OCI-LY7 (cell line): ENCODE measurements at regions not wholly inside any gene's neighbourhood (a gene's known extent, or its start where the extent isn't known, plus 50 kb on each side); places are given as distances from the start of the nearest gene placed in this dataset.

ENCODE experiments used
- BruUV-seq: library from RNA; stranded (reverse); fragments of 400-500 nt; replicated peaks from 2 replicates; lab custom pipeline; 2021; lab: Mats Ljungman, UMichigan
- CTCF ChIA-PET: fragments of 300-600 bp; sonication (Branson Sonifier 250); formaldehyde crosslinking; loops from one replicate; lab custom pipeline; 2022; ENCODE audit warnings: antibody characterized with exemption; ENCODE audit not compliant: unreplicated experiment; lab: Charles Lee
- POLR2A ChIA-PET: fragments of 300-600 bp; sonication (Branson Sonifier 250); formaldehyde crosslinking; loops from one replicate; lab custom pipeline; 2022; ENCODE audit warnings: antibody characterized with exemption; lab: Charles Lee
- DNase-seq: peaks from one replicate; pipeline ENCODE4 v3.0.0-alpha.2; 2015; ENCODE audit warnings: low spot score
- H2AFZ ChIP-seq: fragments of 200-600 bp; sonication (generic), shearing (Covaris generic); 2 replicates; pipeline ENCODE4 v1.6.1; 2014; ENCODE audit warnings: mild to moderate bottlenecking, antibody characterized with exemption, low read length, moderate library complexity
- H3K27ac ChIP-seq: fragments of 200-600 bp; sonication (generic); 2 replicates; pipeline ENCODE4 v1.5.1; 2014; ENCODE audit warnings: mixed run types, low read depth, mild to moderate bottlenecking, moderate library complexity, low read length, inconsistent platforms; ENCODE audit not compliant: poor library complexity, severe bottlenecking
- H3K36me3 ChIP-seq: fragments of 200-600 bp; sonication (generic); 2 replicates; pipeline ENCODE4 v1.6.1; 2014; ENCODE audit warnings: mild to moderate bottlenecking, antibody characterized with exemption, low read length, moderate library complexity, mixed read lengths; ENCODE audit not compliant: insufficient read depth
- H3K4me1 ChIP-seq: fragments of 200-600 bp; sonication (generic); 2 replicates; pipeline ENCODE4 v1.5.1; 2014; ENCODE audit warnings: mild to moderate bottlenecking, low read length; ENCODE audit not compliant: insufficient read depth, poor library complexity, severe bottlenecking
- H3K4me2 ChIP-seq: fragments of 200-600 bp; sonication (generic); 2 replicates; pipeline ENCODE4 v1.6.1; 2014; ENCODE audit warnings: mild to moderate bottlenecking, low read length
- H3K4me3 ChIP-seq: fragments of 200-600 bp; sonication (generic); 2 replicates; pipeline ENCODE4 v1.5.1; 2014; ENCODE audit warnings: mild to moderate bottlenecking, low read depth, low read length; ENCODE audit not compliant: poor library complexity, severe bottlenecking
- H3K79me2 ChIP-seq: fragments of 200-600 bp; sonication (generic); 2 replicates; pipeline ENCODE4 v1.6.1; 2016; ENCODE audit warnings: low read depth, mild to moderate bottlenecking, low read length, moderate library complexity, mixed read lengths; ENCODE audit not compliant: insufficient read depth
- H3K9me2 ChIP-seq: fragments of 200-600 bp; sonication (generic); 2 replicates; pipeline ENCODE4 v1.6.1; 2016; ENCODE audit warnings: mild to moderate bottlenecking, low read length, mixed read lengths; ENCODE audit not compliant: insufficient read depth
- H3K9me3 ChIP-seq: fragments of 200-600 bp; sonication (generic); 2 replicates; pipeline ENCODE4 v1.6.1; 2014; ENCODE audit warnings: mild to moderate bottlenecking, mixed run types, low read length, mixed read lengths
- H4K20me1 ChIP-seq: fragments of 200-600 bp; sonication (generic); 2 replicates; pipeline ENCODE4 v1.6.1; 2014; ENCODE audit warnings: mild to moderate bottlenecking, antibody characterized with exemption, low read length, moderate library complexity, mixed read lengths; ENCODE audit not compliant: insufficient read depth
- CTCF ChIP-seq: fragments of 200-600 bp; sonication (generic); conservative IDR thresholded peaks from 2 replicates; pipeline ENCODE4 v1.5.1; 2014; ENCODE audit warnings: mild to moderate bottlenecking, antibody characterized with exemption, low read length, moderate library complexity, mixed read lengths
- EZH2phosphoT487 ChIP-seq: fragments of 200-600 bp; sonication (generic); IDR thresholded peaks from 2 replicates; pipeline ENCODE4 v1.6.1; 2018; ENCODE audit warnings: low read depth, borderline replicate concordance, mild to moderate bottlenecking, mixed run types, antibody characterized with exemption, low read length, moderate library complexity, mixed read lengths
- intact Hi-C: fragments of 100-400 bp; cut with micrococcal nuclease; formaldehyde crosslinking; loops from one replicate; pipeline ENCODE4 v1.10.0; 2022; ENCODE audit not compliant: unreplicated experiment

GRCh38 chr2:611519-611918 is 65.7 kb downstream of the TMEM18 start:
- BruUV-seq: no TSS peak

GRCh38 chr2:610491-610890 is 66.7 kb downstream of the TMEM18 start:
- Histone ChIP-seq H3K9me2 (no peaks in the 10 kb centered on the region), H3K79me2 (no peaks in the 10 kb centered on the region), H3K9me3 (no peaks in the 10 kb centered on the region), H3K4me3 (no peak overlapping the region), H3K36me3 (no peaks in the 10 kb centered on the region), H2AFZ (no peak overlapping the region), H3K27ac (no peak overlapping the region), H4K20me1 (no peaks in the 10 kb centered on the region), H3K4me1 (no peaks in the 10 kb centered on the region), H3K4me2 (no peak overlapping the region)
- ChIA-PET CTCF (no interaction called here), POLR2A (interaction anchor here (0.5 to 0.6 kb wide), 2 partner anchors 10 to 128 kb away, joined by 3 read pairs; no protein-coding TSS in a partner anchor)
- intact Hi-C loops: no loop called here
- DNase-seq: no peak
- no peak for TF ChIP-seq EZH2phosphoT487
- TF ChIP-seq CTCF: no peak
- no TSS peak for BruUV-seq

More at GRCh38 chr2:611519-611918, 65.7 kb downstream of the TMEM18 start:
- no peak overlapping the region for H3K4me3 ChIP-seq
- no peaks in the 10 kb centered on the region for H3K4me1 ChIP-seq
- DNase-seq: no peak
- H3K36me3 ChIP-seq: no peaks in the 10 kb centered on the region
- ChIA-PET POLR2A (no interaction called here), CTCF (no interaction called here)
- intact Hi-C loops: no loop called here
- no peak for TF ChIP-seq CTCF
- TF ChIP-seq EZH2phosphoT487: no peak
- H3K9me2 ChIP-seq: no peaks in the 10 kb centered on the region
- H4K20me1 ChIP-seq: no peaks in the 10 kb centered on the region
- H3K4me2 ChIP-seq: no peak overlapping the region
- H2AFZ ChIP-seq: no peak overlapping the region
- H3K79me2 ChIP-seq: no peaks in the 10 kb centered on the region
- no peaks in the 10 kb centered on the region for H3K9me3 ChIP-seq
- no peak overlapping the region for H3K27ac ChIP-seq

DNA sequence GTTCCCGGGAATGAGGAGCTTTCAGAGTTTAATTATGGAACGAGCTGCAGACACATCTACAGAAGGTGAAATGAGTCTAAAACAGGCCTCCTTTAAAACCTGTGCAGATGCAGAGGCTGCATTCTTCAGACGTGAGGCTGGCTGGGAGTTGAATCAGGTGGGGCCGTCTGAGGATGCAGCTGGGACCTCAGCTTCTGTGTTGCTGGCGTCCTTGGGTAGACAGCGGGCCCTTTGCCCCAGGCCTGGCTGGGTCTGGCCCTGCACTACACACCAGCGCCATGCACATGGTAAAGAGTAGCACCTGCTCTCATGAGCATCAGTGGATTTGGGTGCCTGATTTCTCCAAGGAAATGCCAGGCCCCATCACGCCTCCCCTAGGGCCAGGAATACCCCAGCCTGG is 67.3 kb downstream of the TMEM18 start:
- CTCF ChIA-PET: interaction anchor here (0.6 kb wide), 1 partner anchor 636 kb away, joined by 3 read pairs; no protein-coding TSS in a partner anchor
- Histone ChIP-seq H2AFZ (no peak overlapping the region), H4K20me1 (no peaks in the 10 kb centered on the region), H3K4me2 (no peak overlapping the region), H3K4me3 (no peak overlapping the region), H3K36me3 (no peaks in the 10 kb centered on the region), H3K27ac (no peak overlapping the region), H3K4me1 (no peaks in the 10 kb centered on the region), H3K79me2 (no peaks in the 10 kb centered on the region), H3K9me2 (no peaks in the 10 kb centered on the region), H3K9me3 (no peaks in the 10 kb centered on the region)
- no peak for TF ChIP-seq CTCF
- no peak for TF ChIP-seq EZH2phosphoT487
- intact Hi-C loops: no loop called here
- BruUV-seq: no TSS peak
- POLR2A ChIA-PET: interaction anchor here (0.6 kb wide), 1 partner anchor 128 kb away, joined by 3 read pairs; no protein-coding TSS in a partner anchor
- DNase-seq: no peak
